GM19452 (cell line): ENCODE measurements at regions not wholly inside any gene's neighbourhood (a gene's known extent, or its start where the extent isn't known, plus 50 kb on each side); places are given as distances from the start of the nearest gene placed in this dataset.

Source experiments
- ATAC-seq: cut with Tn5 transposase; IDR thresholded peaks from one replicate; pipeline ENCODE4 v1.9.1; 2021; ENCODE audit not compliant: unreplicated experiment

DNA sequence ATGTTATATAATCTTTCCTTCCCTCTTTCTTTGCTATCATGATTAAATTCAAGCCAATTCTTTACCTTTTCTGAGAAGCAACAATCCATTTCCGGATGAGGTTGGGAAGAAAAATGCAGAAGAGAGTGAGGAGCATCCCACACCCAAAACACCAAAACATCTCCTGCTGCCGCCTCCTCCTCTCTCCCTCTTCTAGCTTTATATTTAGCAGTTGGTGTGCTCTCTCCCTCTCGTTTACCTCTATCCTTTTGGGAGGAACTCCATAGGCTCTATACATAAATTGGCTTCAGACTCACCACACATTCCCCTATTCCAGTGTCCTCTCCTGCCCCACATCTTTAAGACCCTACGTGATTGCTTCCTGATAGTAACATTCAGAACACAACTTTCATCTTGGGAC is 332.2 kb upstream of the PLXNA2 start:
- ATAC-seq, result no peak

DNA sequence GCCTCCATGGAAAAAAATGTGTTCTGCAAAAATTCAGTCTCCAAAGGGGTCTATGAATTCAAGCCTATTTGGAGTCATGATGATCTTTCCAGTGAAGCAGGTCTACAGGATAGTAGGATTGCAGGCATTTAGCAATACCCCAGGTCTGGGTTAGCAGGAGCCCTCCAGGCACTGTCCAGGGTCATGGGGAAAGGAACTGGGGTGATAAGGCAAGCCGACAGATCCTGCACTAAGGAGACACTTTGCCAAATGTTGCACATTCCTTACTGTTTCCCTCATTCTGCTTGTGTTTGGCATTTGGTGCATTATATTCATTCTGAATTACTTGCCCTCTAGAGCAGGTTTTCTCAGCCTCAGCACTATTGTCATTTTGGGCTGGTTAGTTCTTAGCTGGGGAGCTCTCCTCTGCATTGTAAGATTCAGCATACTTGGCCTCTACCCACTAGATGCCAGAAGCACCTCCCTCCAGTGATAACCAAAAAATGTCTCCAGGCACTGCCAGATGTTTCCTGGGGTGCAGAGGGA is 333.3 kb upstream of the PLXNA2 start:
- ATAC-seq, result no peak

DNA sequence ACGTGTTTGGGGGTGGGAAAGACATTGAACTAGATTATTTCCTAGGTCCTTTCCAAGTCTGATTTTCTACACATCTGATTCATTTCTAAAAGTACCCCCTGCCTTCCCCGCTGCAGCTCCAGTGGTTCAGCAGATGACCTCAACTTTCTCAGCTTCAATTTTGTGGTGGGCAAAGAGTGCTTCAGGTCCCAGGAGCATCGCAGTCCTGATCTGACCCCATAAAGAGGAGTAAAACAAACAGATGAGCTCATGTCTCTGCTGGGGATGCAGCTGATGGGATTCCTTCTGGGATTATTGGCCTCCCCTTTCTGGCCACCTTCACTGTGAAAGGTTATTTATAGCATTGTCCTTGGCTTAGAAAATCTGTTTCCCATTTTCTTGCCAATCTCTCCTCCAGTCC is 337.0 kb upstream of the PLXNA2 start:
- ATAC-seq, result no peak

DNA sequence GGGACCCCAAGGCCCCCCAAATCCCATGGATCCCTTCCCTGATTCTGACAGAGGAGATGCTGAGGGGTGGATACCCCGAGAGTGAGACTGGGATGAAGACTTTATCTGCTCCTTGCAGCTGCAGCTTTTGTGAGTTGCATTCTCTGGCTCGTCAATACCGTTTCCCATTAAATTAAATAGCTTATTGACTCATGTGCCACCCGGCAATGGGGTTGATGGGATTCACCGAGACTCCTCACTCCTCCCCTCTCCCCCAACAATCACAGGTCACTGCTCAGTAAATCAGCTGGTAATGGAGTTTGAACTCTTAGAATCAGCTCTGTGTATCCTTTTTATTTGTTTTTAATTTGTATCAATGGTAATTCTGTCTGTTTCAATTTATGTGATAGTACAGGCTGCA is 337.5 kb upstream of the PLXNA2 start:
- no peak for ATAC-seq

DNA sequence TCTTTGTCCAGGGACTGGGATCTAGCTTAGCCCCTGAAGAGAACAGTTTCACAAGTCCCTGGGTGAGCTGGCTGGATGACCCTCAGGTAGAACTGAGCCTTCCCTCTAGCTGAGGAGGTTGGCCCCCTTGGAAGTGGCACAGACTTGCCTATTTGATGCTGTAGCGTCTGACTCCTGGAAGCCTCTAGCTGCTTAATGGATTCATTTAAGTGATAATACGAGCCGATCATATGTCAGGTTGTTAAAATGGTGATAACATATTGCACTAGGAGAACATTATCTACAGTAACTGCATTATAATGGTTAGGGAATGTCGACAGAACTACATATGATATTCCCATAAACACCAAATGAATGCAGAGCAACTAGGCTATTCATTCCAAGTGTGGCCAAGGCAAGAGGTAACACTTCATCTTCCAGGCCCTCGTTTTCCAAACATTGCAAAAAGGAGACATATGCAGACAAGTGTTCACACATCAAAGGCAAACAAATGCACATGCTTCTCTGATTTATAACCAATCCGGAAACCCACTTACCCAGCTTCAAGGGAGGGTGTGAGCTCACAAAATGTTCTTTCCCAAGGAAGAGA is 340.1 kb upstream of the PLXNA2 start:
- no peak for ATAC-seq

DNA sequence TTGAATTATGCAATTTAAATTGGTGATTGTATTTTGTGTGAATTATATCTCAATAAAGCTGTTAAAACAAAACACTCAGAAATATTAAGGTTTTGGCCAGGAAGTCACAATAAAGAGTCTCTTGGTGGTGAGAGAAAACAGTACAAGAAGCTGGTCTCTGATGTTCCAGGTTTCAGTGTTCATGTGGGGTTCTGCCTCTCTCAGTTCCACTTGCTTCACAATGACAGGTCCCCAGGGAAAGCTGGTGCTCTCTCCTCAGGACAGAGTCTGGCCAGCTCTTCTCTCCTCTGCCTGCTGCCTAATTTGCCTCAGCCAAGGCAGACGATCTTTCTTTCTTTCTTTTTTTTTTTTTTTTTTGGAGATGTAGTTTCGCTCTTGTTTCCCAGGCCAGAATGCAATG is 342.9 kb upstream of the PLXNA2 start:
- peak; percentile 85 for ATAC-seq

DNA sequence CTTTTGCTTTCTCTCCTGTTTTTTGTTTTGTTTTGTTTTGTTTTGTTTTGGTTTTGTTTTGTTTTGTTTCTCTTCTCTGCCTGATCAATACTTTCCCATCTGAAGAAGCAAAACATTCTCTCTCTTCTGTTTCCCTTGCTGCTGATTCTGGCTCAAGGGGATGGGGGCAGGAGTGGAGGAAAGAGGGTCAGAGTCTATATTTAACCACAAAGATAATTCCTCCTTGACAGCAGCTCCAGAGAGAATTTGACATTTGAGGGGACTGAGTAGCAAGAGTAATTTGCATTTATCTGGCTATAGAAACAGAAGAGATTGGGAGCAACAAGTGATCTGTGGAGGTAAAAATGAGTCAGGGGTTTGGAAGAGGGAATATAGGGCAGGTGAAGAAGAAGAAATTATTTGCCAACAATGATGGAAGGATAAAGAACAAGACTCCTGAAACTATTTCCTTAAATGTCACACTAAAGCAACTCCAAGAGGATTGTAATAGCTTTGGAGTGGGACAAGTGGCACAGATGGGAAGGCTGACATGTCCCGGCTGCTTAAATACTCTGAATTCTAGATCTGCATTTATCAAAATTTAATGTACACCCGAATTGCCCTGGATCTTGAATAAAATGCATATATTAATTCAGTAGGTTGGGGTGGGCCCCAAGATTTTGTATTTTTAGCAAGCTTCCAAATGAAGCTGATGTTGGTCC is 349.3 kb upstream of the PLXNA2 start:
- no peak for ATAC-seq

DNA sequence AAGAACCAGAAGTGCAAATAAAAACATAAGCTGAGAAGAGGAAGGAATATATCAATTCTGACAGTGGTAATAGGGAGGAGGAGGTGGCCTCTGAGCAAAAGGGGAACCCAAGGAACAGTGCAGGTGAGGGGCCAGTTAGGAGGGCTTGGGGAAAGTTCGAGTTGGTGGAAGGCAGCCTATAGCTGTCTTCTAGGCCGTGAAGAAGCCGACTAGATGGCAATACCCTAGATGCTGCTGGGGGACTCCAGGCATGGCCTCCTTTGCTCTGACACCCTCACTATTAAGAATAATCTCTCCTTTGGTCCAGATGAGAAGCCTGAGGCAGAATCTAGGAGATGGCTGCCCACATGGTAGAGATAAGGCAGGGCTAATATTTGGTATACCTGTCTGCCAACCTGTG is 351.1 kb upstream of the PLXNA2 start:
- ATAC-seq, result no peak

DNA sequence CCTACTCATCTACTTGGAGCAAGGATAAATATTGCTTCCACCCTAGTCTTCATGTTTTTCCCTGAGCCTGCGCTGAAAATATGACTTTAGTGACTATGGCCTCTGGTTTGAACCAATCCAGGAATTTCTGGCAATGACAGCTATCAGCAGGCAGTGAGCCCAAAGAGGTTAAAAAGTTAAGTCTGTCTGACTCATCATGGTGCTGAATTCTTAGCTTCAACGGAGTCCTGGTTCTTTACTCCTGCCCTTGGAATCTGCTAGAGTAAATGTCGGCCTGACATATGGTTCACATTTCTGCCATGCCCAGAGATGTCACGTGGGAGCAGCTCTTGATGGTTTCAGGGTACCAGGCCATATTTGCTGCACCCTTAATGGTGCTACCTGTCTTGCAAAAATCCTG is 351.6 kb upstream of the PLXNA2 start:
- ATAC-seq, result no peak

DNA sequence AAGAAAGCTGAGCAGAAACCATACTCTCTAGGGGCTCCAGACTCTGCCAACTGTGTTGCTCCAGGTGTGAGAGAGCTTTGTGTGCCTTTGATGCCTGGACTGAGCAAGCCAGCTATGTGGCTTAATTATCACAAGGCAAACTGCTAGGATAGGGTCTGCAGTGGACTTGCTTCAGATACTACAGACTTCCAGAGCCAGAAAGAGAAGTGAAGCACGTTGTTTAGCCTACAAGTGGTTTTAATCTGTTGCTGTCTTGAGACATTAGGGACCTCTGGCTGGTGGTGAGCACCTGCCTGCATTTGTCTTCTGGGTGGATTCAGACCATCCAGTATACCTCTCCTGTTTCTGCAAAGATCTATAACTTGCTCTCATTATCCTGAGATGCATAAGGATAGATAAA is 353.4 kb upstream of the PLXNA2 start:
- no peak for ATAC-seq

DNA sequence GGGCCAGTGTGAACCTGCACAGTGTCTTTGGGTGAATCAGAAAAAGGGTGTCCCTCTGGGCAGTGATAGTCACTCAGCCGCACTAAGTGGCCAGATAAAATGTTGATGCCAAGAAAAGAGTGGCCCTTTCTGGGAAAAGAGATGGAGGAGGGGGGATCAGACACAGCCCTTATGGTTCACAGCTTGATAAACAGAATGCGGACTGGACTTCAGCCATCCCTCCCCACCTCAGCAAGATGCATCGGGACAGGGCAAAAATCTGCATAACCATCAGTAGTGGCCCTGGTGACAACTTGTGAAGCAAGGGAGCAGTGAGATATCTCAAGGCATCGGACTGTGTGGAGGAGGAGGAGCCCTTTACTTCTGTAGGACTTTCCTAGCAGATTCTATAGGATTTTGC is 353.8 kb upstream of the PLXNA2 start:
- no peak for ATAC-seq

DNA sequence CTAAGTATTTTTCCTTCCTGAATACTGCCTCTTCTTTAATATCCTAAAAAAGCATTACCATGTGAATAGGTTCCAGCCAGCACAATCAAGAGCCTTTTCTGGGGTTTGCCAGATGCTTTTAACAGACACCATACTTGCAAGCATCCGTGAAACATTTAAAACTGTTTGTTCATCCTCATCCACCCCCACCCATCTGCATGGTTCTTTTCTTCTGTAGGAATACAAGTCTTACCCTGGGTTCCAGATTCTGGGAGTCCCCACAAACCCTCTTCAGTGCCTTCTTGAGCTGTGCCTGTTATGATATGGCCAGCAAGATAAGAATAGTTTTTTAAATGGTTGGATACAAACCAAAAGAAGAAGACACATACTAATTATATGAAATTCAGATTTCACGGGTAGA is 354.9 kb upstream of the PLXNA2 start:
- no peak for ATAC-seq

DNA sequence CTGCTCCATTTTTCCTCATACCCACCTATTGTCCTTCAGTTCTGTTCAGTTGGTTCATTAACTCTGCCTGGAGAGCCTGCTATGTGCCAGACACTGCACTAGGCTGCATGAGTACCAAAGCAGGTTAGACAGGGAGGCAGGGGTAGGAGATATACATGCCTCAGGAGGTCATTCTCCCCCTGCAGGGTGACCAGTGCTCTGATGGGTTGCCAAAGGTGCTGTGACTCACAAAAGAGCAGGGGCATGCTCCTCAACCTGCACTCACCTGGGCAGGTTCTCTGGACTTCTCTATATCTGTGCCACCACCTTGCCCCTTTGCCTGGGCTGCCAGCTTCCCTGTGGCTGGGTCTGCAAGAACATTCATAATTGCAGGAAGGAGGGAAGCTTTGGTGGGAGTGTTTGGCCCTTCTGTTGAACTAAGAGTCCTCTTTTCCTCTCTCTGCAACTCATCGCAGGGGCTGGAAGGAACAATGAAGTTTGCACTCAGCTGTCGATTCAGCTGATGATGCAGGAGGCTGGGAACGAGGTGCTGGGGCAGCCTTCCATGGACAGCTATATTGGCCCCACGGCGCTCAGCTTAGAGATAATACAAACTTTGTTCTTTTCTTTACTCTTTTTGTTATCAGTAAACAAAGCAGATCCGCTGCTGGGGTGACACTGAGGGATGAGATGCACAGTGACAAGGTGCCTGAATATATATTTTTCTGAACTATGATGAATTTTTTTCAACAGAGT is 356.4 kb upstream of the PLXNA2 start:
- ATAC-seq, result no peak

DNA sequence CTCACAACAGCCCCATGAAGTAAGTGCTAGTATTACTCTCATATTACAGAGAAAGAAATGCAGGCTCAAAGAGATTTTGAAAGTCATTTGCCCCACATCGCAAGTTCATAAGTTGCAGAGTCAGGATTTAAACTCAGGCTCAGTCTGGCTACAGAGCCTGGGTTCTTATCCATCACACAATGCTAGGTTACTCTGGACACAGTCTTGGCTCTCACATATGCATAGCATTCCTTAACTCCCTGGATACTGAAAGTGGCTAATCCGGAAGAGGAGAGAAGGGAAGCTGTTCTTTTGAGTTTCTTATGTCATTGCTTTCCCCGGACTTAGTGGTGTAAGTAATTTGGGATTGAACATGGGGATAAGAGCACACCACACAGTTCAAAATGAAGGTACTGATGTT is 357.4 kb upstream of the PLXNA2 start:
- no peak for ATAC-seq

DNA sequence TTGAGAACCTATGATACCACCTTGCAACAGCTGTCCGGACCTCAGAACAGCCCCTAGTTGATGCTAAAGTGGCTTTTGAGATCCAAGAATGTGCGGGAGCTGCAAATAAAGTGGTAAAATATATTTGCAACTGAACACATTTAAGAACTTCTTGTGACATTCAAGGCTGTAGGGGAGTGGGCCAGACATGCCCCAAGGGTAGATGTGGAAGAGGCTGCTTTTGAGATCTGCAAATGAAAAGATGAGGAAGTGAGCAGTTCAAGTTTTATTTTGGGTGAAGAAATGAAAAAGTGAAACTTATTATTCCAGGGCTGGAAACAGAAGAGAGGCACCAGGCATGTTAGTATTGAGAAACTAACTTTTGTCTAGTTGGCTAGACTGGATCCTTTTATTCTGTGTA is 359.5 kb upstream of the PLXNA2 start:
- no peak for ATAC-seq

DNA sequence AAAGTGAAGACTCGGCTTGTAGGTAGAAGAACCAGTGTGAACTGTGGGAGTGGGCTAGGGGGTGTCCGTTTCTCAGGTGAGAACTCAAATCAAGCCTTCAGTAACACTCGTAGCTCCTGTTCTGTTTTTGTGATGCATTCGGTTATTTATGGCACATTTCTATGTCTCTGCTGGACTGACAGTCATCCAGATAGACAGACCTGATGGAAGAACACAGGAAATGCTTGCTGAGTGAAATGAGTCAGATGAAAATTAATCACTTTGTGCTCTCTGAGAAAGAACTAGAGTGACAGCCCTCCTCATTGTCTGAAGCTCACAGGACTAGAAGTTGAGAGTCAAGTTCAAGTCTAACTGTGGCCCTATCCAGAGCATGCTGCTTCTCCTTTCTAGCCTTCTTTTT is 360.1 kb upstream of the PLXNA2 start:
- ATAC-seq, result peak; percentile 93

DNA sequence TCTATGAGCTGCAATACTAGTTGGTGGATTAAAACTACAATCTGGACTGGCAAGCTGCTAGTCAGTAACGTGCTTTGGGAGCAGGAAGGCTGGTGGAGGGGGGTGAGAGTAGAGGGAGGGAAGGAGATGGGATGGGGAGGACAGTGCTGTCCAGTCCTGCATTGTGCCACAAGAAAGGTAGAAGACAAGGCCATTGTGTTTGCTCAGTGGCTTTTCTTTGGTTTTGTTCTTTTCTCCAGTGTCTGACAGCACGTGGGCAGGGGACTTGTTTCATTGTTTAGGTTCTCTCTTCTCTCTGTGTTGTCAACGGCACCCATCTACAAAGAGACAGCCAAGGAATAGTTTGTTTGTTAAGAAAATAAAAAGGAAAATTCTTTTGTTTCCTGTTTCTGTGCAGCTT is 362.8 kb upstream of the PLXNA2 start:
- no peak for ATAC-seq

DNA sequence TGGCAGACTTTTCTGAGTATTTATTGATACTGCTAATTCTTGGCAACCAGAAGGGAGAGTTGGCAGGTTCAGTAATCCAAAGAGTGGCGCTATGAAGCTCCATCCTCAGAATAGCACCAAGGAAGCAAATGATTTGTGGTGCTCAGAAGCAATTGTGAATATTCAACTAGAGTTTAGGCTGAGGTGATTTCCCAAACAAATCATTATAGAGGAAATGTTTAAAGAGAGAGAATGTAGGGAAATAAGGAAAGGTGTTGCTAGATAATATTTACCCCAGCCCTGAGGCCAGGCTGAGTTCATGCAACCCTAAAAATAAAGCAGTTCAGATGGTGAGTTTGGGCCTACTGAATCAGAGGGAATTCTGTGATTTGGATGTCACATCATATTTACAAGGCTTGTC is 363.4 kb upstream of the PLXNA2 start:
- no peak for ATAC-seq

DNA sequence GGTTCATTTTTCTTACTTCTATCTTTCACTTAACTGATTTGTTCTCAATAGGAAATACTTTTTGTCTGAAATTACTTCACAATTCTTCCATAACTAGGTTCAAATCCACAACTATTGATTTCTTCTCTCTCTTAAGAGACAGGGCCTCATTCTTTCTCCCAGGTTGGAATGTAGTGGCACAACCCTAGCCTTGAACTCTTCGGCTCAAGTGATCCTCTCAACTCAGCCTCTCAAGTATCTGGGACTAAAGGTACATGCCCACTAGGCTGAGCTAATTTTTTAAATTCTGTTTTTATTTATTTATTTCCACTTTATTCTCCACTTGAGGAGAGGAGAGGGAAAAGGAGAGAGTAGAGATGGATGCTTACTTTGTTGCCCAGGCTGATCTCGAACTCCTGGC is 370.4 kb upstream of the PLXNA2 start:
- ATAC-seq, result no peak

DNA sequence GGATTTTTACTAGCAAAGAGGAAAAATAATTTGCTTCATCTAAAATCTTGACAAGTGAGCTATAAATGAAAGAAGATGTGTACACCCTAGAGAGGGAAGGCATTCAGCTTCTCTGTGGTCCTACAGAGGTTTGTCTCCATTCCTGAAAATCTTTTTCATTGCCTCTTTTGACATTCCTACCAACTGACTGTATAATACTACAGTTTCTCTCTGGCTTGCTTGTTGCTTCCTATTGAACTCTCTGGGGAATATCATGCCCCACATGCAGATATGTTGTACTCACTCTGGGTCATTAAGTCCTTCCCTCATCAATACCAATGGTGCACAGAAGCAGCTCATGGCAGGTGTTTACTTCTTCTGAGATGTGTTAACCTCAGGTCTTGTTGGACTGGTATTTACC is 371.2 kb upstream of the PLXNA2 start:
- ATAC-seq, result no peak

DNA sequence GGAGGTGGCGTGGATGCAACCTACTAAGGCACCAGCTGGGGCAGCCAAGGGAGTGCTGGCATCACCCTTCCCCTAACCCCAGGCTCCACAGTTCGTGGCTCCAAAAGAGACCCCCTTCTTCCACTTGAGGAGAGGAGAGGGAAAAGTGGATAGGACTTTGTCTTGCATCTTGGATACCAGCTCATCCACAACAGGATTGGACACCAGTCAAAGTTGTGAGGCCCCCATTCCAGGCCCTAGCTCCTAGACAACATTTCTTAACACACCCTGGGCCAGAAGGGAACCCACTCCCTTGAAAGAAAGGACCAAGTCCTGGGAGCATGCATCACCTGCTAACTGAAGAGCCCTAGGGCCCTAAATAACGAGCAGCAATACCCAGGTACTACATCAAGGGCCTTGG is 372.6 kb upstream of the PLXNA2 start:
- no peak for ATAC-seq
